Hepatocyte (in vitro differentiated cells): ENCODE measurements at regions not wholly inside any gene's neighbourhood (a gene's known extent, or its start where the extent isn't known, plus 50 kb on each side); places are given as distances from the start of the nearest gene placed in this dataset.

ENCODE experiments used
- CTCF ChIP-seq: fragments of 200-600 bp; sonication (generic); IDR thresholded peaks from 2 replicates; pipeline ENCODE4 v1.5.1; 2016; ENCODE audit warnings: antibody characterized with exemption, mild to moderate bottlenecking; ENCODE audit not compliant: poor library complexity
- EZH2 ChIP-seq: fragments of 200-600 bp; sonication (generic); IDR thresholded peaks from 2 replicates; pipeline ENCODE4 v1.6.1; 2016; ENCODE audit warnings: antibody characterized with exemption, mild to moderate bottlenecking, borderline replicate concordance
- EZH2phosphoT487 ChIP-seq: fragments of 200-600 bp; sonication (generic); IDR thresholded peaks from one replicate; pipeline ENCODE4 v1.6.1; 2018; ENCODE audit warnings: antibody characterized with exemption, mild to moderate bottlenecking, low read depth, moderate library complexity; ENCODE audit not compliant: unreplicated experiment, severe bottlenecking

GRCh38 chr15:66880380-66881155, 178.5 kb downstream of the SMAD6 start:
- TF ChIP-seq CTCF (no peak), EZH2 (no peak), EZH2phosphoT487 (no peak)
